DMS53 treated with DMSO at 0.1 percent for 48 hours (cell line): ENCODE measurements at regions not wholly inside any gene's neighbourhood (a gene's known extent, or its start where the extent isn't known, plus 50 kb on each side); places are given as distances from the start of the nearest gene placed in this dataset.

Experiments
- DNase-seq: peaks from one replicate; lab custom pipeline; 2025; ENCODE audit not compliant: unreplicated experiment; lab: John Stamatoyannopoulos, UW

GRCh38 chr3:181105646-181106045 is 116.1 kb upstream of the DNAJC19 start:
- DNase-seq: no peak

GRCh38 chr3:181103605-181104004 is 114.1 kb upstream of the DNAJC19 start:
- DNase-seq: peak; percentile 5

GRCh38 chr3:181086011-181086410 is 96.5 kb upstream of the DNAJC19 start:
- no peak for DNase-seq

- DNase-seq: no peak
Observed at GRCh38 chr3:181081930-181082329, 92.4 kb upstream of the DNAJC19 start.

- no peak for DNase-seq
Observed at GRCh38 chr3:181076558-181076957, 87.0 kb upstream of the DNAJC19 start.

GRCh38 chr3:181075098-181075497 is 85.6 kb upstream of the DNAJC19 start:
- DNase-seq: no peak

- DNase-seq: no peak
Observed at GRCh38 chr3:181066143-181067087, 76.9 kb upstream of the DNAJC19 start.

GRCh38 chr3:181056136-181056732 is 66.7 kb upstream of the DNAJC19 start:
- DNase-seq: no peak

GRCh38 chr3:181054538-181054937 is 65.0 kb upstream of the DNAJC19 start:
- no peak for DNase-seq

- no peak for DNase-seq
Observed at GRCh38 chr3:181052256-181052655, 62.7 kb upstream of the DNAJC19 start.

- no peak for DNase-seq
Observed at GRCh38 chr3:181050738-181051137, 61.2 kb upstream of the DNAJC19 start.

GRCh38 chr3:181040030-181040429 is 50.5 kb upstream of the DNAJC19 start:
- DNase-seq: no peak
